Lung (tissue), 11 donors: ENCODE measurements at regions not wholly inside any gene's neighbourhood (a gene's known extent, or its start where the extent isn't known, plus 50 kb on each side); places are given as distances from the start of the nearest gene placed in this dataset.
"Not testable (repeated sequence)": the region's sequence is repeated elsewhere in the genome, so short reads cannot be mapped to it uniquely, and the experiment has no call there.

Experiments used
- ATAC-seq: fragments of 200-7000 bp; cut with Tn5 transposase; one replicate; pipeline ENCODE4 v1.9.1; 2020; ENCODE audit warnings: moderate number of reproducible peaks; ENCODE audit not compliant: insufficient read depth, low FRiP score
- DNase-seq, 3 donors: peaks; one replicate each; pipeline ENCODE4 v3.0.0-alpha.2; 2013 to 2017
- H3K27ac ChIP-seq, 2 donors: one replicate each; pipeline ENCODE4 v1.5.1; 2013; ENCODE audit warnings: mild to moderate bottlenecking in 2 of 2, moderate library complexity in 2 of 2, control low read depth in 1 of 2, inconsistent platforms in 1 of 2, low read depth in 1 of 2, low read length in 1 of 2
- H3K27me3 ChIP-seq, 3 donors: one replicate each; pipeline ENCODE4 v1.5.1; 2013; ENCODE audit warnings: low read length in 2 of 3; ENCODE audit not compliant: control insufficient read depth in 3 of 3, insufficient read depth in 3 of 3
- H3K36me3 ChIP-seq, 4 donors: one replicate each; pipeline ENCODE4 v1.5.1; 2013; ENCODE audit warnings: low read length in 4 of 4, mild to moderate bottlenecking in 1 of 4, moderate library complexity in 1 of 4; ENCODE audit not compliant: control insufficient read depth in 4 of 4, insufficient read depth in 4 of 4
- H3K4me1 ChIP-seq, 5 donors: one replicate each; pipeline ENCODE4 v1.5.1; 2013; ENCODE audit warnings: low read length in 5 of 5, mild to moderate bottlenecking in 2 of 5, moderate library complexity in 1 of 5; ENCODE audit not compliant: control insufficient read depth in 5 of 5, insufficient read depth in 5 of 5
- H3K4me3 ChIP-seq: one replicate; pipeline ENCODE4 v1.5.1; 2013; ENCODE audit warnings: mild to moderate bottlenecking, control low read depth, moderate library complexity
- H3K9ac ChIP-seq, 2 donors: one replicate each; pipeline ENCODE4 v1.5.1; 2013; ENCODE audit warnings: low read length in 2 of 2, control low read depth in 1 of 2; ENCODE audit not compliant: insufficient read depth in 1 of 2
- H3K9me3 ChIP-seq, 4 donors: one replicate each; pipeline ENCODE4 v1.5.1; 2013; ENCODE audit warnings: low read length in 3 of 4, mild to moderate bottlenecking in 1 of 4, moderate library complexity in 1 of 4; ENCODE audit not compliant: control insufficient read depth in 4 of 4, insufficient read depth in 3 of 4
- CTCF ChIP-seq: IDR thresholded peaks from 2 replicates; pipeline ENCODE4 v1.5.1; 2012; ENCODE audit warnings: mild to moderate bottlenecking; ENCODE audit errors: control extremely low read depth, extremely low read depth
- WGBS, 2 donors: extraction: QIAGEN DNeasy Blood & Tissue Kit; methylation state at CpG; one replicate each; pipeline ENCODE4 v1.1.7; 2013; 5-methylcytosine and 5-hydroxymethylcytosine counted together
- donor health status: control.
- donor health status: control.
- donor health status: Bipolar disorder and iron deficiency.
- donor health status: healthy.
- donor health status: DM: yes; HTN: yes; CAD: no.

- WGBS, 2 donors = 70 to 96% methylated on average over 6 of the region's 6 CpGs
These were observed 239.1 kb downstream of the CHM start for GRCh38 chrX:85808217-85808616.

GRCh38 chrX:85772391-85772790 is 275.0 kb downstream of the CHM start:
- H3K9me3 ChIP-seq, H3K36me3 ChIP-seq, H3K4me1 ChIP-seq, ATAC-seq, H3K27me3 ChIP-seq, H3K4me3 ChIP-seq, H3K9ac ChIP-seq, DNase-seq, H3K27ac ChIP-seq: not testable (repeated sequence)
- WGBS, 2 donors = 84% methylated on average over 8 of the region's 8 CpGs

More at GRCh38 chrX:85808217-85808616, 239.1 kb downstream of the CHM start:
- no peaks in the 10 kb centered on the region for H3K36me3 ChIP-seq
- peaks cover 0 to 16% (median 8%) of the 10 kb centered on the region in 4 donors for H3K9me3 ChIP-seq
- H3K27ac ChIP-seq = no peak overlapping the region
- ATAC-seq (no peak), DNase-seq (no peak)
- H3K4me1 ChIP-seq = no peaks in the 10 kb centered on the region
- no peak overlapping the region for H3K9ac ChIP-seq
- H3K27me3 ChIP-seq = no peaks in the 10 kb centered on the region
- no peak overlapping the region for H3K4me3 ChIP-seq
- TF ChIP-seq CTCF = no peak

GRCh38 chrX:85765651-85766050 is 281.7 kb downstream of the CHM start:
- WGBS, 2 donors = 62 to 71% methylated on average over 3 of the region's 3 CpGs
- no peaks in the 10 kb centered on the region for H3K36me3 ChIP-seq
- no peak for ATAC-seq
- H3K4me3 ChIP-seq = no peak overlapping the region
- no peak for TF ChIP-seq CTCF
- no peak for DNase-seq
- no peaks in the 10 kb centered on the region for H3K4me1 ChIP-seq
- H3K27ac ChIP-seq = no peak overlapping the region
- no peaks in the 10 kb centered on the region for H3K9me3 ChIP-seq
- no peaks in the 10 kb centered on the region for H3K27me3 ChIP-seq
- no peak overlapping the region for H3K9ac ChIP-seq

- not testable (repeated sequence) for H3K36me3 ChIP-seq, DNase-seq, H3K4me1 ChIP-seq, H3K27ac ChIP-seq, H3K9ac ChIP-seq, ATAC-seq, H3K27me3 ChIP-seq, H3K4me3 ChIP-seq, H3K9me3 ChIP-seq
- WGBS, 2 donors = 89 to 100% methylated on average over 1 of the region's 2 CpGs
These were observed 324.3 kb downstream of the CHM start for GRCh38 chrX:85723025-85723424.

GRCh38 chrX:85703233-85703632 is 323.8 kb upstream of the POF1B start:
- H3K36me3 ChIP-seq, H3K9ac ChIP-seq, DNase-seq, H3K4me1 ChIP-seq, ATAC-seq, H3K4me3 ChIP-seq, H3K27me3 ChIP-seq, H3K9me3 ChIP-seq, H3K27ac ChIP-seq: not testable (repeated sequence)
- WGBS, 2 donors = 85 to 93% methylated on average over 1 of the region's 1 CpG
